GM12878 (cell line): ENCODE measurements at regions not wholly inside any gene's neighbourhood (a gene's known extent, or its start where the extent isn't known, plus 50 kb on each side); places are given as distances from the start of the nearest gene placed in this dataset.

Experiments
- CHD2 ChIP-seq: IDR thresholded peaks from 2 replicates; pipeline ENCODE4 v1.6.1; 2011; ENCODE audit warnings: low read depth, low read length, improper control_type of control experiment, borderline replicate concordance
- EGR1 ChIP-seq, 2 experiments: IDR thresholded peaks; 1 replicate in 1 of 2; 2 replicates in 1 of 2; pipeline ENCODE4 v1.6.1; 2011 to 2012; ENCODE audit warnings: low read depth in 2 of 2, low read length in 2 of 2, borderline replicate concordance in 1 of 2, mild to moderate bottlenecking in 1 of 2, moderate library complexity in 1 of 2
- EP300 ChIP-seq, 2 experiments: fragments of 150-350 bp in 1 of 2; IDR thresholded peaks; 2 replicates each; pipeline ENCODE4 v1.6.1; 2011 to 2012; ENCODE audit warnings: low read depth in 2 of 2, low read length in 2 of 2, borderline replicate concordance in 1 of 2, improper control_type of control experiment in 1 of 2, inconsistent platforms in 1 of 2; ENCODE audit not compliant: control insufficient read depth in 1 of 2
- ESRRA ChIP-seq: IDR thresholded peaks from 2 replicates; pipeline ENCODE4 v1.6.1; 2012; ENCODE audit warnings: mild to moderate bottlenecking, low read length, improper control_type of control experiment
- KAT2A ChIP-seq: conservative IDR thresholded peaks from 2 replicates; pipeline ENCODE4 v1.6.1; 2011; ENCODE audit warnings: low read depth, low read length; ENCODE audit not compliant: control insufficient read depth
- POLR2A ChIP-seq: IDR thresholded peaks from 2 replicates; pipeline ENCODE4 v1.6.1; 2011; ENCODE audit warnings: low read depth, mild to moderate bottlenecking, low read length
- POLR2AphosphoS2 ChIP-seq: IDR thresholded peaks from 2 replicates; pipeline ENCODE4 v1.6.1; 2011; ENCODE audit warnings: low read depth, mild to moderate bottlenecking, low read length, improper control_type of control experiment, moderate library complexity
- RCOR1 ChIP-seq: conservative IDR thresholded peaks from 2 replicates; pipeline ENCODE4 v1.6.1; 2012; ENCODE audit warnings: low read depth, low read length, improper control_type of control experiment
- SUZ12 ChIP-seq: fragments of 200-600 bp; sonication (generic); IDR thresholded peaks from one replicate; pipeline ENCODE4 v1.6.1; 2018; ENCODE audit warnings: antibody characterized with exemption, mild to moderate bottlenecking; ENCODE audit not compliant: unreplicated experiment
- ZZZ3 ChIP-seq: IDR thresholded peaks from 2 replicates; pipeline ENCODE4 v1.6.1; 2011; ENCODE audit warnings: low read depth; ENCODE audit not compliant: control insufficient read depth, insufficient read length
- TF ChIP-seq, protein P1 (sequence below), 3 experiments: IDR thresholded peaks in 2 of 3; conservative IDR thresholded peaks in 1 of 3; 2 replicates each; pipeline ENCODE4 v1.5.1; 2011; ENCODE audit warnings: low read depth in 3 of 3, low read length in 3 of 3, mild to moderate bottlenecking in 3 of 3, control low read depth in 2 of 3, moderate library complexity in 2 of 3, inconsistent platforms in 1 of 3, mixed read lengths in 1 of 3; ENCODE audit not compliant: control insufficient read depth in 2 of 3, insufficient read depth in 1 of 3; ENCODE audit errors: extremely low read depth in 1 of 3
- TF ChIP-seq, protein P2 (sequence below): IDR thresholded peaks from 2 replicates; pipeline ENCODE4 v1.6.1; 2012; ENCODE audit warnings: mild to moderate bottlenecking, low read depth, low read length
- TF ChIP-seq, protein P3 (sequence below): IDR thresholded peaks from 2 replicates; pipeline ENCODE4 v1.6.1; 2011; ENCODE audit warnings: borderline replicate concordance, low read depth, mild to moderate bottlenecking, moderate library complexity, mixed read lengths, low read length; ENCODE audit not compliant: insufficient read depth; ENCODE audit errors: extremely low read length
- TF ChIP-seq, protein P4 (sequence below): IDR thresholded peaks from 2 replicates; pipeline ENCODE4 v1.6.1; 2012; ENCODE audit warnings: low read length, inconsistent platforms

DNA sequence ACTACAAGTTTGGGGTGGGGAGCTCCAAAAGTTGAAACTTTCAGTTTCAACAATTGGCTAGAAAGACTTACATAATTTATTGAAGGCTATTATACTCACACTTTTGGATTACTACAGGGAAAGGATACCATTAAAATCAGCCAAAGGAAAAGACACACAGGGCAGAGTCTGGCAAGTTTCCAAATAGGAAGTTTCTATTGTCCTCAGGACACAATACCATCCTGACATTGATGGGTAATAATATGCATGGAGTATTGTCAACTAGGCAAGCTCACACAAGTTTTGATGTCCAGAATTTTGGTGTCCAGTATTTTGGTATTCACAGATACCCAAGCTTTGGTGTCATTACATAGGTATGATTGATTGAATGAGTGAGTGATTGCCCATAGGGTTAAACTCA is 872.6 kb upstream of the SORCS1 start:
- TF ChIP-seq ESRRA (no peak), RCOR1 (no peak), CHD2 (no peak), KAT2A (no peak), POLR2AphosphoS2 (no peak), SUZ12 (no peak), EP300 (IDR thresholded peaks at IDR 0.05; ENCODE audit: borderline replicate concordance in 1 of 2, control insufficient read depth in 1 of 2, low read depth in 2 of 2, low read length in 2 of 2) (no peak), EGR1 (IDR thresholded peaks at IDR 0.05; ENCODE audit: borderline replicate concordance in 1 of 2, low read depth in 2 of 2, low read length in 2 of 2) (no peak), ZZZ3 (no peak), POLR2A (no peak)
- TF ChIP-seq, protein P1, sequence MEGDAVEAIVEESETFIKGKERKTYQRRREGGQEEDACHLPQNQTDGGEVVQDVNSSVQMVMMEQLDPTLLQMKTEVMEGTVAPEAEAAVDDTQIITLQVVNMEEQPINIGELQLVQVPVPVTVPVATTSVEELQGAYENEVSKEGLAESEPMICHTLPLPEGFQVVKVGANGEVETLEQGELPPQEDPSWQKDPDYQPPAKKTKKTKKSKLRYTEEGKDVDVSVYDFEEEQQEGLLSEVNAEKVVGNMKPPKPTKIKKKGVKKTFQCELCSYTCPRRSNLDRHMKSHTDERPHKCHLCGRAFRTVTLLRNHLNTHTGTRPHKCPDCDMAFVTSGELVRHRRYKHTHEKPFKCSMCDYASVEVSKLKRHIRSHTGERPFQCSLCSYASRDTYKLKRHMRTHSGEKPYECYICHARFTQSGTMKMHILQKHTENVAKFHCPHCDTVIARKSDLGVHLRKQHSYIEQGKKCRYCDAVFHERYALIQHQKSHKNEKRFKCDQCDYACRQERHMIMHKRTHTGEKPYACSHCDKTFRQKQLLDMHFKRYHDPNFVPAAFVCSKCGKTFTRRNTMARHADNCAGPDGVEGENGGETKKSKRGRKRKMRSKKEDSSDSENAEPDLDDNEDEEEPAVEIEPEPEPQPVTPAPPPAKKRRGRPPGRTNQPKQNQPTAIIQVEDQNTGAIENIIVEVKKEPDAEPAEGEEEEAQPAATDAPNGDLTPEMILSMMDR (IDR thresholded peaks at IDR 0.05 in 2 of 3, conservative IDR thresholded peaks at IDR 0.05 in 1 of 3; ENCODE audit: control insufficient read depth in 2 of 3, extremely low read depth in 1 of 3, insufficient read depth in 1 of 3, low read depth in 3 of 3, low read length in 3 of 3) = no peak
- TF ChIP-seq, protein P2, sequence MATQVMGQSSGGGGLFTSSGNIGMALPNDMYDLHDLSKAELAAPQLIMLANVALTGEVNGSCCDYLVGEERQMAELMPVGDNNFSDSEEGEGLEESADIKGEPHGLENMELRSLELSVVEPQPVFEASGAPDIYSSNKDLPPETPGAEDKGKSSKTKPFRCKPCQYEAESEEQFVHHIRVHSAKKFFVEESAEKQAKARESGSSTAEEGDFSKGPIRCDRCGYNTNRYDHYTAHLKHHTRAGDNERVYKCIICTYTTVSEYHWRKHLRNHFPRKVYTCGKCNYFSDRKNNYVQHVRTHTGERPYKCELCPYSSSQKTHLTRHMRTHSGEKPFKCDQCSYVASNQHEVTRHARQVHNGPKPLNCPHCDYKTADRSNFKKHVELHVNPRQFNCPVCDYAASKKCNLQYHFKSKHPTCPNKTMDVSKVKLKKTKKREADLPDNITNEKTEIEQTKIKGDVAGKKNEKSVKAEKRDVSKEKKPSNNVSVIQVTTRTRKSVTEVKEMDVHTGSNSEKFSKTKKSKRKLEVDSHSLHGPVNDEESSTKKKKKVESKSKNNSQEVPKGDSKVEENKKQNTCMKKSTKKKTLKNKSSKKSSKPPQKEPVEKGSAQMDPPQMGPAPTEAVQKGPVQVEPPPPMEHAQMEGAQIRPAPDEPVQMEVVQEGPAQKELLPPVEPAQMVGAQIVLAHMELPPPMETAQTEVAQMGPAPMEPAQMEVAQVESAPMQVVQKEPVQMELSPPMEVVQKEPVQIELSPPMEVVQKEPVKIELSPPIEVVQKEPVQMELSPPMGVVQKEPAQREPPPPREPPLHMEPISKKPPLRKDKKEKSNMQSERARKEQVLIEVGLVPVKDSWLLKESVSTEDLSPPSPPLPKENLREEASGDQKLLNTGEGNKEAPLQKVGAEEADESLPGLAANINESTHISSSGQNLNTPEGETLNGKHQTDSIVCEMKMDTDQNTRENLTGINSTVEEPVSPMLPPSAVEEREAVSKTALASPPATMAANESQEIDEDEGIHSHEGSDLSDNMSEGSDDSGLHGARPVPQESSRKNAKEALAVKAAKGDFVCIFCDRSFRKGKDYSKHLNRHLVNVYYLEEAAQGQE = no peak
- TF ChIP-seq, protein P3, sequence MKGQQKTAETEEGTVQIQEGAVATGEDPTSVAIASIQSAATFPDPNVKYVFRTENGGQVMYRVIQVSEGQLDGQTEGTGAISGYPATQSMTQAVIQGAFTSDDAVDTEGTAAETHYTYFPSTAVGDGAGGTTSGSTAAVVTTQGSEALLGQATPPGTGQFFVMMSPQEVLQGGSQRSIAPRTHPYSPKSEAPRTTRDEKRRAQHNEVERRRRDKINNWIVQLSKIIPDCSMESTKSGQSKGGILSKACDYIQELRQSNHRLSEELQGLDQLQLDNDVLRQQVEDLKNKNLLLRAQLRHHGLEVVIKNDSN = no peak
- TF ChIP-seq, protein P4, sequence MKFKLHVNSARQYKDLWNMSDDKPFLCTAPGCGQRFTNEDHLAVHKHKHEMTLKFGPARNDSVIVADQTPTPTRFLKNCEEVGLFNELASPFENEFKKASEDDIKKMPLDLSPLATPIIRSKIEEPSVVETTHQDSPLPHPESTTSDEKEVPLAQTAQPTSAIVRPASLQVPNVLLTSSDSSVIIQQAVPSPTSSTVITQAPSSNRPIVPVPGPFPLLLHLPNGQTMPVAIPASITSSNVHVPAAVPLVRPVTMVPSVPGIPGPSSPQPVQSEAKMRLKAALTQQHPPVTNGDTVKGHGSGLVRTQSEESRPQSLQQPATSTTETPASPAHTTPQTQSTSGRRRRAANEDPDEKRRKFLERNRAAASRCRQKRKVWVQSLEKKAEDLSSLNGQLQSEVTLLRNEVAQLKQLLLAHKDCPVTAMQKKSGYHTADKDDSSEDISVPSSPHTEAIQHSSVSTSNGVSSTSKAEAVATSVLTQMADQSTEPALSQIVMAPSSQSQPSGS = no peak
